ENCODE measurements at regions not wholly inside any gene's neighbourhood (a gene's known extent, or its start where the extent isn't known, plus 50 kb on each side); places are given as distances from the start of the nearest gene placed in this dataset.
"Not testable (repeated sequence)": the region's sequence is repeated elsewhere in the genome, so short reads cannot be mapped to it uniquely, and the experiment has no call there.

GRCh38 chr5:58201922-58202648 lies 257.8 kb downstream of the PLK2 start:
- no peak for DNase-seq (ENCODE audit: low spot score)

GRCh38 chr5:58200451-58200850 lies 259.4 kb downstream of the PLK2 start:
- no peak for DNase-seq (ENCODE audit: low spot score)

DNA sequence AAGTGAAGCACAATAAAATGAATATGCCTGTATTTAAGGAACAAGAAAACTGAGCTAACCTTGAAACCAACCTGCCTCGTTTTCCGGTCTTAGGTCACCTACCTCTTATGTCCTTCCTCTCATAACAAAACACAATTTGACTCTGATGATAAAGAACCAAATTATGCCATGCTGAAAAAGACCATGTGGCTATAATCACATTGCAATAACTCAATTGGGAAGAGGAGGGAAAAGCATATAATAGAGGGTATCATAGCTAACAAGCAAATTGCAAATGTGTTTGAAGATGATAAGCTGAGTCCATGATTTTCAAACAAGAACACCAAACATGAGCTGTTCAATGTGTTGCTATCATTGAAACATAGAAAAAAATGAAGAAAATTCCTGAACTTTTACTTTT lies 260.8 kb downstream of the PLK2 start:
- no peak for DNase-seq (ENCODE audit: low spot score)

DNA sequence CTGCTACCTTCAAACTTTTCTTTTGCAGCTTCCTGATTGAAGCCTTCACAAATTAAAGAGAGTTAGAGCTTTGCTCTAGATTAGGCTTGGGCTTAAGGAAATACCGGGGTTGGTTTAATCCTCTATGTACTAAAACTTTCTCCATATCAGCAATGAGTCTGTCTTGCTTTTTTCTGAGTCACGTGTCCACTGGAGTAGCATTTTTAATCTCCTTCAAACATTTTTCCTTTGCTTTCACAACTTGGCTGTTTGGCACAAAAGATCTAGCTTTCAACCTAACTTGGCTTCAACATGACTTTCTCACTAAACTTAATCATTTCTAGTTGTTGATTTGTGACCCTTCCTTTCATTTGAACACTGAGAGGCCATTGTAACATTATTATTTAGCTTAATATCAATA lies 261.6 kb downstream of the PLK2 start:
- no peak for DNase-seq (ENCODE audit: low spot score)

GRCh38 chr5:58197875-58198274 lies 262.0 kb downstream of the PLK2 start:
- DNase-seq (ENCODE audit: low spot score): no peak

- no peak for DNase-seq (ENCODE audit: low spot score)
Measured at GRCh38 chr5:58191443-58191842, 268.4 kb downstream of the PLK2 start.

- no peak for DNase-seq (ENCODE audit: low spot score)
Measured at GRCh38 chr5:58188262-58188651, 271.6 kb downstream of the PLK2 start.

DNA sequence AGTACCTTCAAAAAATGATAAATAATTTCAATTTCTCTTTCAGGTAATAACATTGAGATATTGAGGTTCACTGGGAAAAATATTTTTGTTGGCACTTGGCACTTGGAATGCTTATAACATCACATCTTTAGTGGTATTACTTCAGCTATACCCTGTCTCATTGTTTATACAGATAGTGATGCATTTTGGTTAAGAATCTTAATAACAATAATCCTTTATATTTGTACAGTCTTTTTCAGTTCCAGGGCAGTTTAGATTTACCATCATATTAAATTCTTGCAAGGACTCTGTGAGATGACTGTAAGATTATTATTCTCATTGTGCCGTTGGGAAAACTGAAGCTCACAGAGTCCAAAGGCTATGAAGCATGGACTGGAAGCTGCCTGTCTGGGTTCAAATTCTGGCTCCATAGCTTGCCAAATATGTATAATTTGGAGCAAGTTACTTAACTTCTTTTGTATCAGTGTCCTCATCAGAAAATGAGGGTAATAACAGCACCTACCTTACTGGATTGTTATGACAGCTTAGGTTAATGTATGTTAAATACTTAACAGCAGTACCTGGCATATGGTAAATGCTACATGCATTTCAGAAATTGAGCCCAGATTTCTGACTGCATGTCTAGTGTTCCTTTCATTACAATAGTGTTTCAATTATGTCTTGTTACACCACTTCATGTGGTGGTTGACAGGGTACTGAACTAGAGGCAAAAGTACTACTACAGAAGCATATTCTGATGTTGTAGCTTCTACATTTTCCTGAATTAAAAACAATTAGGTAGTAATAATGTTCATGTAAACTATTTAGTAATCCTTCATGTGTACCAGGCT lies 272.2 kb downstream of the PLK2 start:
- no peak for DNase-seq (ENCODE audit: low spot score)

DNA sequence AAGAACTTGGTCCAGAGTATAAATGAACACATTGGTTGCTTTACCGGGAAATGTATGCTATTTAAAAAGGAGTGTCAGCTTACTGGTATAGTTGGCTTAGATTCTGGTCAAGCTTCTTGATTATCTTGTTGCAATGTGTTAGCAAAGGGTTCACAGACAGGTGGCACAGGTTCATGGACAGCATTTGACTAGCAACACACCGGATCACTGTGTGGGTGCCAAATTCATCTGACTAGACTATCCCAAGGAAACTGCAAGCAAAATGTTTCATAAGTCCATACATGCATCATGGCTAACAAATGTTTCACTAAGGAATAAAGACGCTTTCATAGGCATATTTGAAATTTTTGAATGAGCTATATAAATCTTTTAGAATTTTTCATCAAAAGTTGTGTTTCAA lies 274.1 kb downstream of the PLK2 start:
- no peak for DNase-seq (ENCODE audit: low spot score)

DNA sequence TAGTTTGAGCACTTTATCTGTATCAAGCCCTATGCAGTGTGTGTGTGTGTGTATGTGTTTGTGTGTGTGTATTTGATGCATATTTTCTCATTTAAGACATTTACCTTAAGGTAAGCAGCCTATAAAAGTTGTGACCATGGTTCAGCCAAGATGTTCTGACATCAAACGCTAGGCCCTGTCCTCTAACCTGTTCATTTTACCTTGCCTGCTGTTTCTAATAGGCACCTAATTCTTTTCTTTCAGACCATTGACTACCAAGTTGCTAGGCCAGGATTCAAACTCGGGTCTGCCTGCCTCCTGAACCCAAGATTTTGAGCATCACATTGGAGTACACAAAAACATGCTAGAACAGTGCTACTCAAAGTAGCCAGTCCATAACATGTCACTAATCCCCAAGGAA lies 274.5 kb downstream of the PLK2 start:
- no peak for DNase-seq (ENCODE audit: low spot score)

DNA sequence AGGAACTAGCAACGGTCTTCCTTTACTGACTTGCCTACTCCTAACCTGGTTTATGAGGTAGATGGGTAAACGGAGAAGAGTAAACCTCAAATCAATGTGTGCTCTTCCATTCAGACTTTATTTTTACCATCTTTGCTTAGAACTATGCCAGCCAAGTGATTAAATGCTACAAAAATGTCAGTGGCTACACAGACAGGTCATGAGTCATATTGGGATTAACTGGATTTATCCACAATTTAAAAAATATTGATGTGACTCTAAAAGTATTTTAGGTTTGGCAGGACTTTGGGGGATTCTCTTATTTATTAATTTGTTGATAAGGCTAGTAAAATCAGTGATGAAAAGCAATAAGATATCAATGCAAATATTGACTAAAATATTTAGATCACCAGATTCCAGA lies 275.0 kb downstream of the PLK2 start:
- DNase-seq (ENCODE audit: low spot score): no peak

DNA sequence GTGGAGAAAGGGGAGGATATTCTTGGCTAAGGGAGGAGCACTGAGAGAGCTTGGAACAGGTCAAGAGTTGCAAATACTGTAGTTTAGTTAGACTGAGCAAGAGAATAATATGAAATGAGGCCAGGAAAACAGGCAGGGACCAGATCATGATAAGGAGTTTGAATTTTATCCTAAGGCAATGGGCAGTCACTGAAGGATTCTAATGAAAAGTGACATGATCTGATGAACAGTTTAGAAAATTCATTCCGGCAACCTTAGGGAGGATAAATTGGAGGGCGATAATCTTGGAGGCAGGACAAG lies 276.1 kb downstream of the PLK2 start:
- no peak for DNase-seq (ENCODE audit: low spot score)

- DNase-seq (ENCODE audit: low spot score): no peak
Measured at GRCh38 chr5:58183078-58183785, 276.7 kb downstream of the PLK2 start.

DNA sequence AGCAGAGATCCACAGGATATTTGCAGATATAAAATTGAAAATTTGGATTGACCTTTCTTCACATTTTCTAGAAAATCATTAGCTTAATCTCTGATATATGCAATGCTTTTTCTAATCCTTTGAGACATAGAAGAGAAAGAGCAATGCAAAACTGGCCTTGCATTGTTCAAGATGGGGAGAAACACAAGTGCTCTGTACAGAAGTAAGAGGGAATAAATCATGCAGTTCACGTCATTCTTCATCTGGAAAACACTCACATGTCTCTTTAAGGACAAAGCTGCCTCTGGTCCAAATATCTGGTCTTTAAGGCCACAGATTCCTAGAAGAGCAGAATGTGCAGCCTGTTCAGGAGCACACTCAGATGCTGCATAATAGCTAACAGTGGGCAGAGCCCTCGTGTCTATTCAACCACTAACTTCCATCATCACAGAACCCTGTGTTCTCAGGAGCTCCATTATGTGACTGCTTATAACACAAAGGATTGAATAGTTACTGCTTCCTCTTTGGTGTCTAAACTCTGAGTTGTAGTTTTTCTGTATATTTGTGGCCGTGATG lies 277.5 kb downstream of the PLK2 start:
- no peak for DNase-seq (ENCODE audit: low spot score)

- DNase-seq (ENCODE audit: low spot score): no peak
Measured at GRCh38 chr5:58181578-58182286, 278.2 kb downstream of the PLK2 start.

DNA sequence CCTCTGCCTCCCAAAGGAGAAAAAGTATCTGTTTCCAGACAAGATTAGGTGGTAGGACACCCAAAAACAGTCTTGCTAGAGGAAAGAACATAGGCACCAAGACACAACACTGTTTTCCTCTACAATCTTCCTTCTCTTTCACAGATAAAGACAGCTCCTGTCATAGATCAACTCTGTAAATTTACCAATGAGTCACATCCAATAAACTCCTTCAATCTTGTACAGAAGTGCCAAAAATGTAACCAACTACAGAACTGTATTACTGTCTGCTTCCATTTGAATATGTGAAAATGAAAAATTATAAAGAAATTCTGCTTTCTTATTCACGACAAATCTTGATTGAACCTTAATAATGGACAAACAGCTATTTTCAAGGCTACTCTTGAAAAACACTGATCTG lies 286.9 kb downstream of the PLK2 start:
- DNase-seq (ENCODE audit: low spot score): no peak

DNA sequence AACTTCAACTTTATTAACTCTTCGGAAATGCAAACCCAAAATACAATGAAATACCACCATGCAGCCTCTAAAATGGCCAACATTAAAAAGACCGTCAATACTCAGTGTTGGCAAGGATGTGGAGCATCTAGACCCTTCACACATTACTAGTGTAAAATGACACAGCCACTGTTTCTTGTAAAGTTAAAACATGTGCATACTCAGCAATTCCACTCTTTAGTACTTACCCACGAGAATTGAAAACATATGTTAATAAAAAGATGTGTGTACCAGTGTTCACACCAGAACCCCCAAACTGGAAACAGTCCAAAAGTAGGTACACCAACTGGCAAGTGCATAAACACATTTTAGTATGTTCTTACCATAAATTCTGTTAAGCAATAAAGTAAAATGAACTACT lies 294.7 kb downstream of the PLK2 start:
- DNase-seq (ENCODE audit: low spot score): no peak

DNA sequence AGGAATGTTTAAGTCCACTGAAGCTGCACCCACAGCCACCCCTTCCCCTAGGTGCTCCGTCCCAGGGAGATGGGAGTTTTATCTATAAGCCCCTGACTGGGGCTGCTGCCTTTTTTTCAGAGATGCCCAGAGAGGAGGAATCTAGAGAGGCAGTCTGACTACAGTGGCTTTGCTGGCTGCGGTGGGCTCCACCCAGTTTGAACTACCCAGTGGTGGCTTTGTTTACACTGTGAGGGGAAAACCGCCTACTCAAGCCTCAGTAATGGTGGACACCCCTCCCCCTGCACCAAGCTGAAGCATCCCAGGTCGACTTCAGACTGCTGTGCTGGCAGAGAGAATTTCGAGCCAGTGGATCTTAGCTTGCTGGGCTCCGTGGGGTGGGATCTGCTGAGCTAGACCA lies 298.0 kb downstream of the PLK2 start:
- not testable (repeated sequence) for DNase-seq (ENCODE audit: low spot score)

GRCh38 chr5:58156973-58157701 lies 302.7 kb downstream of the PLK2 start:
- no peak for DNase-seq (ENCODE audit: low spot score)

DNA sequence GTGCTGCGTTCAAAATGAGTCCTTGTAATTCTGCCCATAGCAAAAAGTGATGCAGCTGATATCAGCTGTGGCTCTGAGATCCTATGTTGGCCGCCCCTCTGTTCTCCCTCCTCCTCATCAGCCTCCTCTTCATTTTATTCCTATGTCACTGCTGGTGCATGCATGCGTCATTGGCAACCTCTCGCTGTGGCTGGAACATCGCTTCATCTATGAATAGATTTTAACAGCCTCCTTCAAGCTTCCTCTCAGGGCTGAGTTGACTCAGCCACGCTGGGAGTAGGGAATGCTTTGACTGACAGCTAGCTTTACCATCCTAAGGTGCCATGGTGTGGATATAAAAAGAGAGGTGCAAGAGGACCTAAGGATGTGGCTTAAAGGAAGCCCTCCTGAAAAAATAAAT lies 303.5 kb downstream of the PLK2 start:
- DNase-seq (ENCODE audit: low spot score): no peak

- no peak for DNase-seq (ENCODE audit: low spot score)
Measured at GRCh38 chr5:58153255-58153654, 306.6 kb downstream of the PLK2 start.

DNA sequence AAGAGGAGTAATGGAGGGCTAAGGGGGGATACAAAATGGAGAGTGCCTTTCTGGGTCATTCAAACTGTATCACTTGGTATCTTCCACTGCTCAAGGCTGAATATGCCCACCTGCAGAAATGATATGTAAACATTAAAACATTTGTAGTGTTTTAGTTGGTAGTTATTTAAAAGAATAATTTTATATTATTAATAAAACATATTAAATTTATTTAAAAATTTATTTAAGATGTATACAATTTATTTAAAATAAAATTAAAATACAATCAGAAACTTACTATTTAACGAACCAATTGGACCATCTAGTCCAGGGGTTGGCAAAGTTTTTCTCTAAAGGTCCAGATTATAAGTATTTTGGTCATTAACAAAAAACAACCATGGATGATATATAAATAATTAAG lies 308.5 kb downstream of the PLK2 start:
- DNase-seq (ENCODE audit: low spot score): no peak
